ENCODE measurements at regions not wholly inside any gene's neighbourhood (a gene's known extent, or its start where the extent isn't known, plus 50 kb on each side); places are given as distances from the start of the nearest gene placed in this dataset.

DNA sequence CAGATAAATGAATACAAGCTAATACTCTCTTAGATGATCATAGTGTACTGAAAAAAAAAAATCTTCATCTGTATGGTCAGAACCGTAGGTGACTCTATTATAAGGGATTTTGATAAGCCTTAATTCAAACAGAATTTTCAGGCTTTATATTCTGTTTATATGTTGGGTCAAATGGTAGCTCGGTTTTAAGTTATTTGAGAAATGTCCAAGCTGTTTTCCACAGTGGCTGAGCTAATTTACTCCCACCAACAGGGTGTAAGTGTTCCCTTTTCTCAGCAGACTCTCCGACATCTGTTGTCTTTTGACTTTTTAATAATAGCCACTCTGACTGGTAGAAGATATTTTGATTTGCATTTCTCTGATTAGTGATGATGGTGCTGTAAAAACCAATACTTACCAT lies 328.8 kb upstream of the MAGI2 start:
- dilution Hi-C loops (cut with MboI; ENCODE audit: extremely low pct_ligation_motif_present, low sequenced_read_pairs) (no loop called here), intact Hi-C loops (cut with micrococcal nuclease) (no loop called here)
- Histone ChIP-seq H3K4me1 (ENCODE audit: control insufficient read depth, extremely low read depth, insufficient read depth, low read length) (no peaks in the 10 kb centered on the region), H4K20me1 (replicated peaks; ENCODE audit: control insufficient read depth, extremely low read depth, insufficient read depth, low read length) (no peaks in the 10 kb centered on the region), H3K9ac (replicated peaks; ENCODE audit: extremely low read depth, insufficient read depth, low read length) (no peak overlapping the region), H3K36me3 (ENCODE audit: control insufficient read depth in 2 of 2, extremely low read depth in 1 of 2, insufficient read depth in 2 of 2, low read length in 2 of 2) (no peaks in the 10 kb centered on the region), H3K4me3 (replicated peaks in 1 of 3; ENCODE audit: insufficient read depth in 1 of 3, low read depth in 1 of 3, low read length in 3 of 3) (no peak overlapping the region), H3K4me2 (ENCODE audit: insufficient read depth, low read length) (no peak overlapping the region), H3K79me2 (ENCODE audit: control insufficient read depth, insufficient read depth, low read length) (no peaks in the 10 kb centered on the region), H3K27ac (ENCODE audit: insufficient read depth, low read depth, low read length) (no peak overlapping the region), H2AFZ (ENCODE audit: low read depth, low read length) (no peak overlapping the region), H3K9me1 (replicated peaks; ENCODE audit: control insufficient read depth, extremely low read depth, insufficient read depth, low read length) (no peaks in the 10 kb centered on the region), H3K9me3 (replicated peaks; ENCODE audit: control insufficient read depth, insufficient read depth, low read length) (no peaks in the 10 kb centered on the region), H3K27me3 (ENCODE audit: control insufficient read depth in 2 of 2, insufficient read depth in 2 of 2, low read length in 2 of 2) (no peaks in the 10 kb centered on the region)
- ChIA-PET POLR2A (no interaction called here), CTCF (interaction anchor here (0.9 kb wide), 1 partner anchor 8 kb away, joined by 3 read pairs; no protein-coding TSS in a partner anchor)
- BruUV-seq (replicated peaks) = no TSS peak
- DNase-seq (ENCODE audit: low read depth, low spot score) (no peak), FAIRE-seq (no peak)
- no peak for TF ChIP-seq MYC (IDR thresholded peaks at IDR 0.05; ENCODE audit: low read depth, low read length)

DNA sequence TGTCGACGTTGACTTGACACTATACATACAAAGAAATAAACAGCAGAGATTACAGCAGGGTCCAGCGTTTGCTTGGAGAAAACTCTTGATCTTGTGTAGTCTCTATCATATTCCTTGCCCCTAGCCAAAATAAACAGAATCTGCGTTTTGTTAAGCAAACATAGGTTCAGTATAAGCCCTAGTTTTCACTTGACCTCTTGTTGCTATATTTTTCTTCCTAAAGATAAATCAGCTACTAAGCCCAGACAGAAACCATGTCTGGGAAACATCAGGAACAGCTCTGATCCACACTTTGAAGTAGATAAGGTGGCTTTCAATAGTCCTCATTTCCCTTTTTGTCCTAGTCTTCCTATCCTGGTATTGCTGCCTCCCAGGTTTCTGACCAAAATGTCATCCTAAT lies 328.2 kb upstream of the MAGI2 start:
- BruUV-seq (replicated peaks) = no TSS peak
- Histone ChIP-seq H3K4me3 (replicated peaks in 1 of 3; ENCODE audit: insufficient read depth in 1 of 3, low read depth in 1 of 3, low read length in 3 of 3) (no peak overlapping the region), H3K27me3 (ENCODE audit: control insufficient read depth in 2 of 2, insufficient read depth in 2 of 2, low read length in 2 of 2) (no peaks in the 10 kb centered on the region), H4K20me1 (replicated peaks; ENCODE audit: control insufficient read depth, extremely low read depth, insufficient read depth, low read length) (no peaks in the 10 kb centered on the region), H3K9ac (replicated peaks; ENCODE audit: extremely low read depth, insufficient read depth, low read length) (no peak overlapping the region), H3K79me2 (ENCODE audit: control insufficient read depth, insufficient read depth, low read length) (no peaks in the 10 kb centered on the region), H3K36me3 (ENCODE audit: control insufficient read depth in 2 of 2, extremely low read depth in 1 of 2, insufficient read depth in 2 of 2, low read length in 2 of 2) (no peaks in the 10 kb centered on the region), H2AFZ (ENCODE audit: low read depth, low read length) (no peak overlapping the region), H3K4me2 (ENCODE audit: insufficient read depth, low read length) (no peak overlapping the region), H3K9me1 (replicated peaks; ENCODE audit: control insufficient read depth, extremely low read depth, insufficient read depth, low read length) (no peaks in the 10 kb centered on the region), H3K4me1 (ENCODE audit: control insufficient read depth, extremely low read depth, insufficient read depth, low read length) (no peaks in the 10 kb centered on the region), H3K9me3 (replicated peaks; ENCODE audit: control insufficient read depth, insufficient read depth, low read length) (no peaks in the 10 kb centered on the region), H3K27ac (ENCODE audit: insufficient read depth, low read depth, low read length) (no peak overlapping the region)
- FAIRE-seq (no peak), DNase-seq (ENCODE audit: low read depth, low spot score) (peak; percentile 10)
- intact Hi-C loops (cut with micrococcal nuclease) = no loop called here
- dilution Hi-C loops (cut with MboI; ENCODE audit: extremely low pct_ligation_motif_present, low sequenced_read_pairs) = no loop called here
- TF ChIP-seq GATA2 (IDR thresholded peaks at IDR 0.05; ENCODE audit: insufficient read depth, insufficient read length, low read depth, low read length) (no peak), EZH2 (IDR thresholded peaks at IDR 0.05; ENCODE audit: borderline replicate concordance, low read depth, low read length, severe bottlenecking) (no peak), FOS (IDR thresholded peaks at IDR 0.05; ENCODE audit: borderline replicate concordance, insufficient read depth, low read length) (no peak), MYC (IDR thresholded peaks at IDR 0.05; ENCODE audit: low read depth, low read length) (no peak), POLR2AphosphoS5 (IDR thresholded peaks at IDR 0.05; ENCODE audit: insufficient read depth, low read depth, low read length) (no peak), JUN (IDR thresholded peaks at IDR 0.05; ENCODE audit: borderline replicate concordance, insufficient read depth, insufficient read length, low read depth) (no peak), POLR2A (IDR thresholded peaks at IDR 0.05; ENCODE audit: low read depth, low read length) (no peak)
- TF ChIP-seq, protein P1, sequence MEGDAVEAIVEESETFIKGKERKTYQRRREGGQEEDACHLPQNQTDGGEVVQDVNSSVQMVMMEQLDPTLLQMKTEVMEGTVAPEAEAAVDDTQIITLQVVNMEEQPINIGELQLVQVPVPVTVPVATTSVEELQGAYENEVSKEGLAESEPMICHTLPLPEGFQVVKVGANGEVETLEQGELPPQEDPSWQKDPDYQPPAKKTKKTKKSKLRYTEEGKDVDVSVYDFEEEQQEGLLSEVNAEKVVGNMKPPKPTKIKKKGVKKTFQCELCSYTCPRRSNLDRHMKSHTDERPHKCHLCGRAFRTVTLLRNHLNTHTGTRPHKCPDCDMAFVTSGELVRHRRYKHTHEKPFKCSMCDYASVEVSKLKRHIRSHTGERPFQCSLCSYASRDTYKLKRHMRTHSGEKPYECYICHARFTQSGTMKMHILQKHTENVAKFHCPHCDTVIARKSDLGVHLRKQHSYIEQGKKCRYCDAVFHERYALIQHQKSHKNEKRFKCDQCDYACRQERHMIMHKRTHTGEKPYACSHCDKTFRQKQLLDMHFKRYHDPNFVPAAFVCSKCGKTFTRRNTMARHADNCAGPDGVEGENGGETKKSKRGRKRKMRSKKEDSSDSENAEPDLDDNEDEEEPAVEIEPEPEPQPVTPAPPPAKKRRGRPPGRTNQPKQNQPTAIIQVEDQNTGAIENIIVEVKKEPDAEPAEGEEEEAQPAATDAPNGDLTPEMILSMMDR (IDR thresholded peaks at IDR 0.05; ENCODE audit: extremely low read depth in 1 of 2, insufficient read depth in 1 of 2, low read depth in 1 of 2, low read length in 2 of 2) = no peak
- TF ChIP-seq, protein P2, sequence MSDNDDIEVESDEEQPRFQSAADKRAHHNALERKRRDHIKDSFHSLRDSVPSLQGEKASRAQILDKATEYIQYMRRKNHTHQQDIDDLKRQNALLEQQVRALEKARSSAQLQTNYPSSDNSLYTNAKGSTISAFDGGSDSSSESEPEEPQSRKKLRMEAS (IDR thresholded peaks at IDR 0.05; ENCODE audit: insufficient read depth, insufficient read length) = no peak
- ChIA-PET CTCF (no interaction called here), POLR2A (no interaction called here)

Data from endothelial cell of umbilical vein (primary cell).